HG03108 (cell line): ENCODE measurements at regions not wholly inside any gene's neighbourhood (a gene's known extent, or its start where the extent isn't known, plus 50 kb on each side); places are given as distances from the start of the nearest gene placed in this dataset.

Experiments
- ATAC-seq: cut with Tn5 transposase; IDR thresholded peaks from one replicate; pipeline ENCODE4 v1.9.1; 2021; ENCODE audit warnings: moderate library complexity; ENCODE audit not compliant: unreplicated experiment

DNA sequence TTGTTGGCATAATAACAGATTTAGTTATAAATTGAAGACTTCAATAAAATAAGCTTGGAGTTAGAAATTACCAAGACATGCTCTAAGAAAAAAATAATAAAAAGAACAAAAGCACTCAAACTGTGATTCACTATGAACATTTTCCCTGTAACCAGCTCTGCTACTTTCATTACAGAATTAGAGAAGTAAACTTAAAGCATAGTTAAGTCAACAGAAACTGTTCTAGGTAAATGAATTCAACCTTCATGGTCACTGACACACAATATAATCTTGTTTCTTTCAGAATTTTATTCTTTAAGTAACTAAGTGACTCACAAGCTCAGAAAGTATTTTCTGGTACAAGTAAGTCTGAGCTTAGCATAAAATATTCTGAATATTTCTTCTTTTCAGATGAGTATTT lies 136.3 kb downstream of the KLF5 start:
- ATAC-seq: no peak

DNA sequence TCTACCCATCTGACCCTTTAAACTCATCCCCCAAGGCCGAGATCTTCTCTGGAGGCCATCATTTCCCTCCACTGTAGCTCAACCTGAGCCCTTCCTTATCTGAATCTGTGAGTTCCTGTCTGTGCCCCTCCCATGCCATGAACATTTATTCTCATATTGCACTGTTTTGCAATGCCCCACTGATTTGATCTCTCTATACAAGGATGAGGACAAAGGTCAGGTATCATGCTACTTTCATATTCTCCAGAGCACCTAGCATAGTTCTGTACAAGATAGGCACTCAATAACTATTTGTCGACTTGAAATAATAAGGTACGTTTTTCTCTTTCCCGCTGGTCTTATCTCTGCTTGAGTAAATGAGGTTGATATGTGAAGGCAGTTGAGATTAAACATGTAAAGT lies 135.5 kb downstream of the KLF5 start:
- ATAC-seq: no peak

DNA sequence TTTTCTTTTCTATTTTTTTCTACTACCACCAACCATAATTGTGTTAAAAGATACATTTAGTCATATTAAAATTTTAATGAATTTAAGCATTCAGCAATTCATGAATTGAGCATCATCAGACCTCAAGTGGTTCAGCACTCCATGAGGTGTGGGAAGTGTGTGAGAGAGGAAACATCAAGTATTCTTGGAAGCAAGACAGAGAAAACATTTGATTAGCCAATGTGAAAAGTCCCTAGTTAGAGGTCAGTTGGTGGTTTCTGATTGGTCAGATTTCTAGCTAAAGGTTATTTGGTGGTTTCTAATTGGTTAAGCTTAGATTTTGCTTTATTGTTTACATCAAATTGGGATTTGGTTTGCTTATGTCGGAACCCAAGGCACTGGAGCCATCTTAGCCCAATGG lies 134.7 kb downstream of the KLF5 start:
- ATAC-seq: no peak

- ATAC-seq: no peak
Measured at GRCh38 chr13:73190477-73190876, 131.7 kb downstream of the KLF5 start.

- ATAC-seq: no peak
Measured at GRCh38 chr13:73189776-73190175, 131.0 kb downstream of the KLF5 start.

DNA sequence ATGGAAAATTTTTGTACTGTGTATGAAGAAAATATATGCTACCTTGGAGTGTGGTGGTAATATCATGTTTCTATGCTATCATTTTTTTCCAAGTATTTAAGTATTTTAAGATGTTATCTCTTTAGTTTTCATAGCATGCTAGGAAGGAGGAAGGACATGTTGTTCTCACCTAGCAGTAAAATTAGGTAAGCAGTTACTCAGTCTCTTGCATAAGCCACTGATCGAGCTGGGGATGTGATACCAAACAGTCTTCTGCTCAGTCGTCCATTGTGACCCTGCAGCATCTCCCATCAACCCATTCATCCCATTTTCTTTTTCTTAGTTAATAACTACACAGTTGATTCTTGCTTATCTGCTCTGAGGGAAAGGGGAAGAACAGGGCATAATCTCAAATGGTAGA lies 130.6 kb downstream of the KLF5 start:
- no peak for ATAC-seq

DNA sequence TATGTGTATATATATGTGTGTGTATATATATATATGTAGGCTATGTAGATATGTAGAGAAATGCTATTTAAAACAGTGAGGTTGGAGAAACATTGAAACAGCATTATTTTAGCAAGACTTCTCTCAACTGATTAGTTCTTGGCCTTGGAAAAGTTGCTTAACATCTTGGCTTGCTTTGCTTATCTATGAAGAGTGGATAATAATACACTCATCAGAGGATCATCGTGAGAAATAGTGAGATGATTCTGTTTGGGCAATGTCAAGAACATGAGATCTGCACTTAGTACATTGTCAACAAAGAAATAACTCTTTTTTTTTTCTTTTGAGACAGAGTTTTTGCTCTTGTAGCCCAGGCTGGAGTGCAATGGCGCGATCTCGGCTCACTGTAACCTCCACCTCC lies 128.3 kb downstream of the KLF5 start:
- ATAC-seq: no peak

- no peak for ATAC-seq
Measured at GRCh38 chr13:73179650-73180274, 121.0 kb downstream of the KLF5 start.

- no peak for ATAC-seq
Measured at GRCh38 chr13:73177916-73178565, 119.2 kb downstream of the KLF5 start.

- ATAC-seq: no peak
Measured at GRCh38 chr13:73177017-73177416, 118.2 kb downstream of the KLF5 start.

GRCh38 chr13:73174521-73175010 lies 115.8 kb downstream of the KLF5 start:
- no peak for ATAC-seq

DNA sequence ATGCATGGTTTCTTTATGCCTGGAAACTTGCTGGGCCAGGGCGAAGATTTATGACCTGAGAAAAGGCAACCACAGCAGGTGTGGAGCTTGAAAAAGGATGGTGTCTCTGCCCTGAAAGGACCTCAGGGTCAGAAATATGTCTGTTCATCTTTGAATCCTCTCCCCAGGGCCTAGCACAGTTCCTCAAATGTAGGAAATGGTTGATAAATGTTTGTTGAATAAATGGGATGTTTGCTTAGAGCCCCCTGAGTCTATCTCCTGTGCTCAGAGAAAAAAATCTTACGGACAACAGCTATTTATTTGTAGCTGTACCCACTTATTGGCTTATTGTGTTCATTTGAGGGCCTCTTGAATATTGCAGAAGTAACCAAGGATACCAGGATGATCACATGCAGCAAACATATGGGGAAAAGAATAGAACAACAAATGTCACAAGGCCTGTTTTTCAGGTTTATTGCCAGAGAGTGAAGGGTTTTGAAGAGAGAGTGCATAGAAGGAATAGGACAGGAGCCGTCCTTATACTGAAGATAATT lies 114.5 kb downstream of the KLF5 start:
- no peak for ATAC-seq

- no peak for ATAC-seq
Measured at GRCh38 chr13:73171926-73172325, 113.1 kb downstream of the KLF5 start.

- no peak for ATAC-seq
Measured at GRCh38 chr13:73171271-73171682, 112.5 kb downstream of the KLF5 start.

- no peak for ATAC-seq
Measured at GRCh38 chr13:73169971-73170370, 111.2 kb downstream of the KLF5 start.

DNA sequence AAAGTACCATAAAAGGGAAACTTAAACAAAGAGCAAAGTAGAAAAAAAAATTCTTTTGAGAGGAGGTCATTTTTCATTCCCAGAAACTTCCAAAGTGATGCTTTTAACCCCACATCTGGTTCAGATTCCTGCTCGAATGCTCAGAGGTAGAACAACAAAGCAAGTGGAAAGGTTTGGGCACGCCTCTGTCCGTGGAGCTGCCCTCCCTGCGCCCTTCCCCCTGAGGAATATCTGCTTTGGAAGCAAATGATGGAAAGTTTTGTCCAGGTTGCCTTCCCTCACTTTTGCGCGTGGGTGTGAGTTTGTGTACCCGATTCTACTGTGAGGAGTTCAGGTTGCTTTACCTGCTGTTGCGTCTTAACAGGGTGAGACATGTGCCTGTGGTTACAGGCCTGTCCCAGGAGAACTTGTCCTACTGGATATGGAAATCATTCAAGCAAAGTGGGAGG lies 110.2 kb downstream of the KLF5 start:
- no peak for ATAC-seq

DNA sequence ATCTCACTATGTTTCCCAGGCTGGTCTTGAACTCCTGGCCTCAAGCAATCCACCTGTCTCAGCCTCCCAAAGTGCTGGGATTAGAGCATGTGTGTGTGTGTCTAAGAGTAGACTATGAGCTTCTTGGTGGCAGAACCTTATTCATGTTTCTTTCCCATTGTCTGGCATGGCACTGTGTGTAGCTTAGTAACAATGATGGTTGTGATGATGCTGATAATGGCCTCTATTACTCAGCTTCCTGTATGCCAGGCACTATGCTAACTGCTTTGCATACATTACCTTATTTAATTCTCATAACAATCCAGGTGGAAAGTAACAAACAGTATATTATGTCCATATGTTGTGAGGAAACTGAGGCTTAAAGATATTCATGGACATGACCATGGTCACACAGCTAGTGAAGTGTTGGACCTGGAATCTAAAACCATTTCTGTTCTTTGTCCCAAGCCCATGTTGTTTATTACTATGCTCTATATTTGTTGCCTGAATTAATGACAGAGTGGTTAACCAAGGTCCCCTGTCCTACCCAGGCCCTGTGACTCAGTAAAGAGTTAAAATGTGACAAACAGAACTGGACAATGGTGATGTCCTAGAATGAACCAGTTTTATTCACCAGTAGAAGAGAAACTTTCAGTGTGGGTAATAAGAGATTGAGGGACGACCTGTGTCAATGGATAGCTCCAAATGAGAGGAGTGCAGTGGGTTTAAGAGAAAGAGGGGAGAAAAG lies 109.6 kb downstream of the KLF5 start:
- no peak for ATAC-seq

- ATAC-seq: no peak
Measured at GRCh38 chr13:73167028-73167820, 108.4 kb downstream of the KLF5 start.

- ATAC-seq: no peak
Measured at GRCh38 chr13:73166204-73166603, 107.4 kb downstream of the KLF5 start.

DNA sequence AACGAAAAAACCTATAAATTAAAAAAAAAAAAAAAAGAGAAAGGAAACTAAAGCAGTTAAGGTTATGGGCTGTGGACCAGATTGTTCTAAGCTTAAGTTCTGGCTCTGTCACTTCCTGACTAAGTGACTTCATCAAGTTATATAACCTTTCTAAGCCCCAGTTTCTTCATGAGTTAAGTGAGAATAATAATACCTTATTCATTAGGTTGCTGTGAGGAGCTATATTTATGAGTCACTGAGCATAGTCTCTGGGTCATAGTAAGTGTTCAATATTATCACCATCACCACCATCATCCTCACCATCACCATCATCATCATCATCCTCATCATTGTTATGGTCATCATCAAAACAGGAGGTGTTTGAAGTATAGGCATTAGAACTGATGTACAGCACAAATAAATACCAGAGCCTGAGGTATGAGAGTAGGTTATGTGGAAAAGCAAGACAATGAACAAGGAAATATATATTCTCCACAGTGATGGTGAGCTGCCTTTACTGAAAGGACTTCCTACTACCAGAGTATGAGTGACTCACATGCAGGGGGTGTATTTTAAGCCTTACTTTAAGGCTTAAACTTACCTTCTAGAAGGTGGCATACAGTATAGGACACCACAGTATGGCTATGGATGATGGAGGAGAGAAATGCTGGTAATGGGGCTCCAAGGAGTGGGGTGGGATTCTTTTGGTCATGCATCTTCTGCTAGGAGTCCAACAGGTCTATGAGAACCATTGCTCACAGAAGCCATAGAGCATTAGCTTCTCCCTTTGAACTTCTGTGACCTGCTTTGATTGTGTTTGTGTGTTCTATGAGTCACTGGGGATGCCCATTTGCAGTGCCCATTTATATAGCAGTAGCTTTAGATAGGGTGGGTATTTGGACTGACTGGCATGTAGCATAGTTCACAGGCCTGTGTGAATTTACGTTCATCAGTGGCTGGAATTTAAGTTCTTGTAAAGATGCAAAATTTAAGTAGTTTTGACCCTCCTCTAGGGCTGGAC lies 104.4 kb downstream of the KLF5 start:
- ATAC-seq: no peak
